GM12878 (cell line): ENCODE measurements at regions not wholly inside any gene's neighbourhood (a gene's known extent, or its start where the extent isn't known, plus 50 kb on each side); places are given as distances from the start of the nearest gene placed in this dataset.

Experiments used
- ATAC-seq: fragments of 200-7000 bp; cut with Tn5 transposase; 3 replicates; pipeline ENCODE4 v1.9.1; 2020; ENCODE audit warnings: mild to moderate bottlenecking, moderate library complexity
- BruUV-seq: library from RNA; stranded (reverse); fragments of 400-500 nt; replicated peaks from 2 replicates; lab custom pipeline; 2021; lab: Mats Ljungman, UMichigan
- CTCF ChIA-PET: fragments of 300-600 bp; sonication (Branson Sonifier 250); formaldehyde crosslinking; extraction: SDS; loops from one replicate; lab custom pipeline; 2021; ENCODE audit warnings: inconsistent platforms; lab: Yijun Ruan, JAX
- POLR2A ChIA-PET: fragments of 350-600 bp; formaldehyde crosslinking; extraction: SDS; loops from one replicate; lab custom pipeline; 2021; ENCODE audit warnings: inconsistent platforms; lab: Charles Lee
- RAD21 ChIA-PET: fragments of 300-600 bp; sonication (Branson Sonifier 250); formaldehyde crosslinking; loops from one replicate; lab custom pipeline; 2023; ENCODE audit warnings: antibody characterized with exemption; ENCODE audit not compliant: unreplicated experiment; lab: Charles Lee
- SMC1A ChIA-PET: fragments of 300-600 bp; sonication (Branson Sonifier 250); formaldehyde crosslinking; loops from one replicate; lab custom pipeline; 2023; ENCODE audit not compliant: unreplicated experiment, uncharacterized antibody; lab: Charles Lee
- DNase-seq: peaks from one replicate; pipeline ENCODE4 v3.0.0-alpha.2; 2011; ENCODE audit warnings: low read depth, low spot score
- FAIRE-seq: peaks from 3 replicates; lab custom pipeline; 2011; peaks lifted over from hg19 to GRCh38; lab: Jason Lieb, UNC
- H2AFZ ChIP-seq: 2 replicates; pipeline ENCODE4 v1.6.0; 2011; ENCODE audit warnings: low read depth, low read length, control low read depth; ENCODE audit not compliant: control insufficient read depth
- H3K27ac ChIP-seq: 2 replicates; pipeline ENCODE4 v1.5.1; 2011; ENCODE audit warnings: control low read depth; ENCODE audit not compliant: control insufficient read depth, insufficient read depth
- H3K27me3 ChIP-seq, 2 experiments: replicated peaks in 1 of 2; 2 replicates each; pipeline versions ENCODE4 v1.6.0 to v1.6.1; 2011; ENCODE audit warnings: low read length in 1 of 2; ENCODE audit not compliant: control insufficient read depth in 2 of 2, insufficient read depth in 2 of 2
- H3K36me3 ChIP-seq, 2 experiments: 2 replicates each; pipeline ENCODE4 v1.5.1; 2011; ENCODE audit warnings: low read length in 1 of 2; ENCODE audit not compliant: control insufficient read depth in 2 of 2, insufficient read depth in 2 of 2
- H3K4me1 ChIP-seq: 2 replicates; pipeline ENCODE4 v1.6.1; 2011; ENCODE audit warnings: mild to moderate bottlenecking, low read length, moderate library complexity, mixed read lengths; ENCODE audit not compliant: control insufficient read depth, insufficient read depth
- H3K4me2 ChIP-seq: 2 replicates; pipeline ENCODE4 v1.6.0; 2011; ENCODE audit warnings: control low read depth; ENCODE audit not compliant: control insufficient read depth, insufficient read depth
- H3K4me3 ChIP-seq: fragments of 200-600 bp; sonication (generic); 2 replicates; pipeline ENCODE4 v1.5.1; 2016
- H3K79me2 ChIP-seq: 2 replicates; pipeline ENCODE4 v1.6.0; 2011; ENCODE audit warnings: low read length; ENCODE audit not compliant: control insufficient read depth, insufficient read depth
- H3K9ac ChIP-seq: 2 replicates; pipeline ENCODE4 v1.8.0; 2011; ENCODE audit warnings: low read length, control low read depth, mixed read lengths; ENCODE audit not compliant: control insufficient read depth, insufficient read depth
- H3K9me3 ChIP-seq: replicated peaks from 3 replicates; pipeline ENCODE4 v1.5.1; 2011; ENCODE audit warnings: mild to moderate bottlenecking, low read length; ENCODE audit not compliant: control insufficient read depth, insufficient read depth
- H4K20me1 ChIP-seq: 2 replicates; pipeline ENCODE4 v1.6.0; 2011; ENCODE audit not compliant: control insufficient read depth, insufficient read depth
- CBFB ChIP-seq: IDR thresholded peaks from 2 replicates; pipeline ENCODE4 v1.6.1; 2016; ENCODE audit warnings: antibody characterized with exemption, low read depth
- CBX3 ChIP-seq: fragments of 200-600 bp; sonication (generic); IDR thresholded peaks from 2 replicates; pipeline ENCODE4 v1.6.1; 2016; ENCODE audit warnings: low read depth, borderline replicate concordance
- CREB1 ChIP-seq: IDR thresholded peaks from 2 replicates; pipeline ENCODE4 v1.6.1; 2012; ENCODE audit warnings: low read depth, mild to moderate bottlenecking, inconsistent platforms
- GABPA ChIP-seq: IDR thresholded peaks from 2 replicates; pipeline ENCODE4 v1.6.1; 2014; ENCODE audit warnings: antibody characterized with exemption, low read depth, mild to moderate bottlenecking, inconsistent platforms
- MEF2A ChIP-seq: IDR thresholded peaks from 2 replicates; pipeline ENCODE4 v1.6.1; 2011; ENCODE audit warnings: low read depth, mild to moderate bottlenecking, low read length, moderate library complexity; ENCODE audit not compliant: insufficient read depth
- NFXL1 ChIP-seq: fragments of 450-650 bp; IDR thresholded peaks from 2 replicates; pipeline ENCODE4 v1.6.1; 2017; ENCODE audit warnings: antibody characterized with exemption, mild to moderate bottlenecking, borderline replicate concordance
- NR2C2 ChIP-seq: IDR thresholded peaks from 2 replicates; pipeline ENCODE4 v1.6.1; 2011; ENCODE audit warnings: borderline replicate concordance, low read depth; ENCODE audit not compliant: control insufficient read depth, insufficient read length
- PKNOX1 ChIP-seq: fragments of 450-650 bp; IDR thresholded peaks from 2 replicates; pipeline ENCODE4 v1.6.1; 2016; ENCODE audit warnings: mild to moderate bottlenecking
- RCOR1 ChIP-seq: conservative IDR thresholded peaks from 2 replicates; pipeline ENCODE4 v1.6.1; 2012; ENCODE audit warnings: low read depth, low read length, improper control_type of control experiment
- SPI1 ChIP-seq: IDR thresholded peaks from 2 replicates; pipeline ENCODE4 v1.6.1; 2011; ENCODE audit warnings: low read depth, mild to moderate bottlenecking, low read length, moderate library complexity, borderline replicate concordance; ENCODE audit not compliant: insufficient read depth
- ZBED1 ChIP-seq: IDR thresholded peaks from 2 replicates; pipeline ENCODE4 v1.6.1; 2016; ENCODE audit warnings: borderline replicate concordance
- ZNF207 ChIP-seq: fragments of 450-650 bp; IDR thresholded peaks from 2 replicates; pipeline ENCODE4 v1.6.1; 2014; ENCODE audit warnings: antibody characterized with exemption, mild to moderate bottlenecking, borderline replicate concordance
- WGBS: methylation state at CpG from one replicate; pipeline ENCODE4 v1.1.6; 2016; ENCODE audit warnings: low lambda C conversion rate; ENCODE audit not compliant: insufficient replicate concordance, insufficient coverage; ENCODE audit errors: missing lambda C conversion rate; 5-methylcytosine and 5-hydroxymethylcytosine counted together
- in situ Hi-C: fragments of 300-500 bp; cut with MboI; formaldehyde crosslinking; loops from 9 replicates; pipeline ENCODE4 v1.14.3; 2018; ENCODE audit warnings: mixed read lengths
- intact Hi-C: fragments of 100-400 bp; cut with micrococcal nuclease; formaldehyde crosslinking; loops from one replicate; pipeline ENCODE4 v1.14.2; 2022; ENCODE audit not compliant: unreplicated experiment
- TF ChIP-seq, protein P1 (sequence below): fragments of 150-350 bp; IDR thresholded peaks from 2 replicates; pipeline ENCODE4 v1.6.1; 2014; ENCODE audit warnings: mild to moderate bottlenecking, low read depth, low read length

DNA sequence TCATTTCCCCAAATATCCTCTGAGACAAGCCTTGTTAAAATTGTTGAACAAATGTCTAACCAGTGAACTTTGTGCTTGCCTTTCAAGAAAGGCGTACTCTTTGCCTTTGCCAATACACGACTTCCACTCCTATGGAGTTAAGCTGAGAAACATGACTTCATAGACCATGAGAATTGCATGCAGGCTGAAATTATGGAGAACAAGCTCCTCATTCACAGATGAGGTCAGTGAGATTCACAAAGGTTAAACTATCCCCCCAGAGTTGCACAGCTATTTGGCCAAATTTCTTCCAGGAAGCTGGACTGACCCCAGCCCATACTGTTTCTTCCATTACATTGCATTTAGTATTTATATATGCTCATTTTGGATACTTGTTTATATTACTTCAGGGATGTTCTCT is 221.4 kb upstream of the SEMA3C start (continued):
- TF ChIP-seq NR2C2 (no peak), CBFB (no peak), MEF2A (no peak), GABPA (no peak), RCOR1 (no peak), CREB1 (no peak), CBX3 (no peak), ZBED1 (no peak), NFXL1 (no peak), SPI1 (no peak)
- TF ChIP-seq, protein P1, sequence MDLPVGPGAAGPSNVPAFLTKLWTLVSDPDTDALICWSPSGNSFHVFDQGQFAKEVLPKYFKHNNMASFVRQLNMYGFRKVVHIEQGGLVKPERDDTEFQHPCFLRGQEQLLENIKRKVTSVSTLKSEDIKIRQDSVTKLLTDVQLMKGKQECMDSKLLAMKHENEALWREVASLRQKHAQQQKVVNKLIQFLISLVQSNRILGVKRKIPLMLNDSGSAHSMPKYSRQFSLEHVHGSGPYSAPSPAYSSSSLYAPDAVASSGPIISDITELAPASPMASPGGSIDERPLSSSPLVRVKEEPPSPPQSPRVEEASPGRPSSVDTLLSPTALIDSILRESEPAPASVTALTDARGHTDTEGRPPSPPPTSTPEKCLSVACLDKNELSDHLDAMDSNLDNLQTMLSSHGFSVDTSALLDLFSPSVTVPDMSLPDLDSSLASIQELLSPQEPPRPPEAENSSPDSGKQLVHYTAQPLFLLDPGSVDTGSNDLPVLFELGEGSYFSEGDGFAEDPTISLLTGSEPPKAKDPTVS, result no peak

- ChIA-PET SMC1A (no interaction called here), CTCF (no interaction called here), POLR2A (no interaction called here), RAD21 (no interaction called here)
- intact Hi-C loops, result no loop called here
- H3K4me2 ChIP-seq, result no peak overlapping the region
- in situ Hi-C loops, result no loop called here
- WGBS, result 28% methylated on average over 1 of the region's 1 CpG
- BruUV-seq, result no TSS peak
- TF ChIP-seq ZNF207 (no peak), PKNOX1 (no peak)
- no peaks in the 10 kb centered on the region for H3K4me1 ChIP-seq
- DNase-seq (no peak), FAIRE-seq (no peak), ATAC-seq (no peak)
- H3K27ac ChIP-seq, result no peak overlapping the region
- H3K4me3 ChIP-seq, result no peak overlapping the region
- no peaks in the 10 kb centered on the region for H3K36me3 ChIP-seq
- H3K9ac ChIP-seq, result no peak overlapping the region
- H2AFZ ChIP-seq, result no peak overlapping the region
- H3K9me3 ChIP-seq, result no peaks in the 10 kb centered on the region
- H3K79me2 ChIP-seq, result no peaks in the 10 kb centered on the region
- H4K20me1 ChIP-seq, result no peaks in the 10 kb centered on the region
- H3K27me3 ChIP-seq, result no peaks in the 10 kb centered on the region
Observed at GRCh38 chr7:81138870-81139269, 220.0 kb upstream of the SEMA3C start.
